AG08396 (cell line): ENCODE measurements at regions not wholly inside any gene's neighbourhood (a gene's known extent, or its start where the extent isn't known, plus 50 kb on each side); places are given as distances from the start of the nearest gene placed in this dataset.
A peak's percentile ranks its signal among the peaks of the same experiment; 100 is the strongest.
"Not testable (repeated sequence)": the region's sequence is repeated elsewhere in the genome, so short reads cannot be mapped to it uniquely, and the experiment has no call there.

Experiments
- DNase-seq: peaks from one replicate; pipeline ENCODE4 v3.0.0; 2012; ENCODE audit warnings: low spot score, mixed read lengths

- no peak for DNase-seq
These were observed 121.8 kb upstream of the CAV2 start for GRCh38 chr7:116377721-116378120.

GRCh38 chr7:116380025-116380424, 119.5 kb upstream of the CAV2 start:
- peak; percentile 36 for DNase-seq

- DNase-seq = no peak
These were observed 117.2 kb upstream of the CAV2 start for GRCh38 chr7:116382375-116382774.

GRCh38 chr7:116384936-116385635, 114.5 kb upstream of the CAV2 start:
- no peak for DNase-seq

- no peak for DNase-seq
These were observed 112.9 kb upstream of the CAV2 start for GRCh38 chr7:116386674-116387073.

GRCh38 chr7:116390363-116390762, 109.2 kb upstream of the CAV2 start:
- no peak for DNase-seq

GRCh38 chr7:116392806-116393205, 106.7 kb upstream of the CAV2 start:
- DNase-seq = no peak

- DNase-seq = no peak
These were observed 105.9 kb upstream of the CAV2 start for GRCh38 chr7:116393654-116394053.

GRCh38 chr7:116394106-116394505, 105.4 kb upstream of the CAV2 start:
- no peak for DNase-seq

GRCh38 chr7:116395141-116395791, 104.3 kb upstream of the CAV2 start:
- DNase-seq = peak; percentile 78

- DNase-seq = no peak
These were observed 100.9 kb upstream of the CAV2 start for GRCh38 chr7:116398672-116399071.

GRCh38 chr7:116399819-116400218, 99.7 kb upstream of the CAV2 start:
- DNase-seq = peak; percentile 18

- DNase-seq = no peak
These were observed 99.0 kb upstream of the CAV2 start for GRCh38 chr7:116400522-116400921.

GRCh38 chr7:116401711-116402110, 97.8 kb upstream of the CAV2 start:
- no peak for DNase-seq

GRCh38 chr7:116403265-116403664, 96.3 kb upstream of the CAV2 start:
- DNase-seq = no peak

GRCh38 chr7:116404389-116404788, 95.1 kb upstream of the CAV2 start:
- no peak for DNase-seq

GRCh38 chr7:116405810-116406209, 93.7 kb upstream of the CAV2 start:
- DNase-seq = no peak

GRCh38 chr7:116407165-116407564, 92.4 kb upstream of the CAV2 start:
- DNase-seq = no peak

- no peak for DNase-seq
These were observed 91.4 kb upstream of the CAV2 start for GRCh38 chr7:116408166-116408565.

GRCh38 chr7:116408831-116409453, 90.6 kb upstream of the CAV2 start:
- DNase-seq = not testable (repeated sequence)

GRCh38 chr7:116410694-116411093, 88.8 kb upstream of the CAV2 start:
- not testable (repeated sequence) for DNase-seq

GRCh38 chr7:116417593-116418345, 81.8 kb upstream of the CAV2 start:
- DNase-seq = no peak

GRCh38 chr7:116418524-116418923, 81.0 kb upstream of the CAV2 start:
- no peak for DNase-seq
